HEK293T (cell line): ENCODE measurements at regions not wholly inside any gene's neighbourhood (a gene's known extent, or its start where the extent isn't known, plus 50 kb on each side); places are given as distances from the start of the nearest gene placed in this dataset.

ENCODE experiments used
- FOXM1 ChIP-seq: fragments of 450-650 bp; IDR thresholded peaks from 2 replicates; pipeline ENCODE4 v1.6.1; 2017; ENCODE audit warnings: mild to moderate bottlenecking, borderline replicate concordance
- HDGF ChIP-seq: fragments of 450-650 bp; IDR thresholded peaks from 2 replicates; pipeline ENCODE4 v1.6.1; 2017; ENCODE audit warnings: antibody characterized with exemption, borderline replicate concordance
- L3MBTL2 ChIP-seq: fragments of 450-650 bp; conservative IDR thresholded peaks from 2 replicates; pipeline ENCODE4 v1.6.1; 2016; ENCODE audit warnings: mild to moderate bottlenecking
- SUZ12 ChIP-seq: fragments of 450-650 bp; IDR thresholded peaks from 2 replicates; pipeline ENCODE4 v1.6.1; 2016; ENCODE audit warnings: mild to moderate bottlenecking
- TARDBP ChIP-seq: fragments of 450-650 bp; IDR thresholded peaks from 2 replicates; pipeline ENCODE4 v1.6.1; 2016

DNA sequence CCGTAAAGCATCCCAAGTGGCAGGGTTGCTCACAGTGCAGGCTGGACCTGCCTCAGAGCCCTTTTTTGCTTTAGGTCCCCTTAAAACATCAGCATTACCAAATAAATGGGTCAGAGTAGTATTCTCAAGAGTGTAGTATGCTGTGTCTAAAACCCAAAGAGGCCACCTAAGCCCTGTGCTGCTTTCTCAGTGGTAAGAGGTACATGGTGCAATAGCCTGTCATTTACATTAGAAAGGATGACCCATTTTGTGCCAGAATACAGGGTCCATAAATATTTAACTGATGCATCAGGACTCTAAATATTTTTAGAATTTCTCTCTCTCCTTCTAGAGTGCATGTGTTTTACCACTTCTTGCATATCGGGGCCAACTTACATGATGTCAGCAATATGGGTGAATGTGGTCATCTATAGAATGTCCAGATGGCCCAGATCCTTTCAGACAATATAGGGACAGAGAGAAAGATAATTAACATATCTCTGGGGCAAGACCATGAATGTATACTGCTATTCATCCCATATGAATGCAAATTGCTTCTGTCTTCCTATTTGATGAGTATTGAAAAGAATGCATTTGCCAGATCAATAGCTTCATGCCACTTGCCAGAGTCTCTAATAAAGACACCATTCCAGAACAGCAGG is 329.2 kb downstream of the PMP22 start:
- TF ChIP-seq L3MBTL2, result no peak
- TF ChIP-seq HDGF, result no peak
- no peak for TF ChIP-seq TARDBP
- TF ChIP-seq SUZ12, result no peak
- no peak for TF ChIP-seq FOXM1
